Astrocyte of the spinal cord (primary cell): ENCODE measurements at regions not wholly inside any gene's neighbourhood (a gene's known extent, or its start where the extent isn't known, plus 50 kb on each side); places are given as distances from the start of the nearest gene placed in this dataset.
A peak's percentile ranks its signal among the peaks of the same experiment; 100 is the strongest.

Experiments used
- DNase-seq: peaks from one replicate; pipeline ENCODE4 v3.0.0; 2011; ENCODE audit warnings: low read depth, low spot score
- H3K4me3 ChIP-seq: 2 replicates; pipeline ENCODE4 v1.5.1; 2011; ENCODE audit warnings: low read depth, mild to moderate bottlenecking, low read length, moderate library complexity
- CTCF ChIP-seq: IDR thresholded peaks from 2 replicates; pipeline ENCODE4 v1.5.1; 2012; ENCODE audit warnings: low read depth, mild to moderate bottlenecking, low read length, inconsistent platforms
- in situ Hi-C: cut with HindIII; loops from 2 replicates; pipeline ENCODE4 v1.10.0; 2017; ENCODE audit warnings: low sequenced_read_pairs

- in situ Hi-C loops: no loop called here
- H3K4me3 ChIP-seq: no peak overlapping the region
- no peak for DNase-seq
- no peak for TF ChIP-seq CTCF
Measured at GRCh38 chr5:175803736-175804454, 67.5 kb upstream of the CPLX2 start.

GRCh38 chr5:175805256-175806011 is 65.9 kb upstream of the CPLX2 start:
- no peak overlapping the region for H3K4me3 ChIP-seq
- no peak for TF ChIP-seq CTCF
- no peak for DNase-seq
- in situ Hi-C loops: no loop called here

GRCh38 chr5:175808711-175809110 is 62.7 kb upstream of the CPLX2 start:
- in situ Hi-C loops: no loop called here
- DNase-seq: no peak
- no peak for TF ChIP-seq CTCF
- H3K4me3 ChIP-seq: no peak overlapping the region

GRCh38 chr5:175809531-175810121 is 61.8 kb upstream of the CPLX2 start:
- in situ Hi-C loops: no loop called here
- DNase-seq: peak; percentile 63
- no peak overlapping the region for H3K4me3 ChIP-seq
- no peak for TF ChIP-seq CTCF

- no peak overlapping the region for H3K4me3 ChIP-seq
- no peak for TF ChIP-seq CTCF
- in situ Hi-C loops: no loop called here
- no peak for DNase-seq
Measured at GRCh38 chr5:175810457-175810856, 60.9 kb upstream of the CPLX2 start.

- in situ Hi-C loops: no loop called here
- no peak for TF ChIP-seq CTCF
- H3K4me3 ChIP-seq: no peak overlapping the region
Measured at GRCh38 chr5:175811589-175811988, 59.8 kb upstream of the CPLX2 start.

More at GRCh38 chr5:175811589-175811988, 59.8 kb upstream of the CPLX2 start:
- DNase-seq: no peak
